BE2C (cell line): ENCODE measurements at regions not wholly inside any gene's neighbourhood (a gene's known extent, or its start where the extent isn't known, plus 50 kb on each side); places are given as distances from the start of the nearest gene placed in this dataset.

Experiments used
- DNase-seq: peaks from one replicate; pipeline ENCODE4 v3.0.0-alpha.2; 2020
- H3K27me3 ChIP-seq: fragments of 250-450 bp; sonication (Bioruptor Pico); 2 replicates; pipeline ENCODE4 v1.5.1; 2020; ENCODE audit warnings: mild to moderate bottlenecking
- H3K36me3 ChIP-seq: fragments of 250-450 bp; sonication (Bioruptor Pico); 2 replicates; pipeline ENCODE4 v1.5.1; 2020; ENCODE audit warnings: mild to moderate bottlenecking
- H3K4me1 ChIP-seq: fragments of 250-450 bp; sonication (Bioruptor Pico); 2 replicates; pipeline ENCODE4 v1.5.1; 2020
- H3K4me3 ChIP-seq: 2 replicates; pipeline ENCODE4 v1.5.1; 2011; ENCODE audit warnings: low read depth, low read length
- H3K9me3 ChIP-seq: fragments of 250-450 bp; sonication (Bioruptor Pico); 2 replicates; pipeline ENCODE4 v1.5.1; 2020
- TF ChIP-seq, protein P1 (sequence below): IDR thresholded peaks from 2 replicates; pipeline ENCODE4 v1.5.1; 2012; ENCODE audit warnings: mild to moderate bottlenecking, low read depth, low read length

DNA sequence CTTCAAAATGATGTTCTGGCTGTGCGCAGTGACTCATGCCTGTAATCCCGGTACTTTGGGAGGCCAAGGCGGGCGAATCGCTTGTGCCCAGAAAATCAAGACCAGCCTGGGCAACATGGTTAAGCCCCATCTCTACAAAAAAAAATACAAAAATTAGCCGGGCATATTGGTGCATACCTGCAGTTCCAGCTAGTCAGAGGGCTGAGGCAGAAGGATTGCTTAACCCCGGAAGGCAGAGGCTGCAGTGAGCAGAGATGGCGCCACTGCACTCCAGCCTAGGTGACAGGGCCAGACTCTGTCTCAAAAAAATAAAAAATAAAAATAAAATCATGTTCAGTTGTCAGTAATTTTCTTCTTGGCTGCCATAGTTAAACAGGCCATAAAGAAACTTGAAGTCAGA, 245.9 kb upstream of the USP15 start:
- TF ChIP-seq, protein P1, sequence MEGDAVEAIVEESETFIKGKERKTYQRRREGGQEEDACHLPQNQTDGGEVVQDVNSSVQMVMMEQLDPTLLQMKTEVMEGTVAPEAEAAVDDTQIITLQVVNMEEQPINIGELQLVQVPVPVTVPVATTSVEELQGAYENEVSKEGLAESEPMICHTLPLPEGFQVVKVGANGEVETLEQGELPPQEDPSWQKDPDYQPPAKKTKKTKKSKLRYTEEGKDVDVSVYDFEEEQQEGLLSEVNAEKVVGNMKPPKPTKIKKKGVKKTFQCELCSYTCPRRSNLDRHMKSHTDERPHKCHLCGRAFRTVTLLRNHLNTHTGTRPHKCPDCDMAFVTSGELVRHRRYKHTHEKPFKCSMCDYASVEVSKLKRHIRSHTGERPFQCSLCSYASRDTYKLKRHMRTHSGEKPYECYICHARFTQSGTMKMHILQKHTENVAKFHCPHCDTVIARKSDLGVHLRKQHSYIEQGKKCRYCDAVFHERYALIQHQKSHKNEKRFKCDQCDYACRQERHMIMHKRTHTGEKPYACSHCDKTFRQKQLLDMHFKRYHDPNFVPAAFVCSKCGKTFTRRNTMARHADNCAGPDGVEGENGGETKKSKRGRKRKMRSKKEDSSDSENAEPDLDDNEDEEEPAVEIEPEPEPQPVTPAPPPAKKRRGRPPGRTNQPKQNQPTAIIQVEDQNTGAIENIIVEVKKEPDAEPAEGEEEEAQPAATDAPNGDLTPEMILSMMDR: no peak
- H3K9me3 ChIP-seq: no peaks in the 10 kb centered on the region
- no peak overlapping the region for H3K4me3 ChIP-seq

GRCh38 chr12:62016021-62016420, 244.2 kb upstream of the USP15 start:
- Histone ChIP-seq H3K27me3 (no peaks in the 10 kb centered on the region), H3K9me3 (no peaks in the 10 kb centered on the region), H3K4me3 (no peak overlapping the region), H3K36me3 (no peaks in the 10 kb centered on the region), H3K4me1 (no peaks in the 10 kb centered on the region)
- TF ChIP-seq, protein P1: no peak
- DNase-seq: no peak

More for the DNA sequence above, 245.9 kb upstream of the USP15 start:
- no peak for DNase-seq
- Histone ChIP-seq H3K27me3 (no peaks in the 10 kb centered on the region), H3K36me3 (no peaks in the 10 kb centered on the region), H3K4me1 (no peaks in the 10 kb centered on the region)

DNA sequence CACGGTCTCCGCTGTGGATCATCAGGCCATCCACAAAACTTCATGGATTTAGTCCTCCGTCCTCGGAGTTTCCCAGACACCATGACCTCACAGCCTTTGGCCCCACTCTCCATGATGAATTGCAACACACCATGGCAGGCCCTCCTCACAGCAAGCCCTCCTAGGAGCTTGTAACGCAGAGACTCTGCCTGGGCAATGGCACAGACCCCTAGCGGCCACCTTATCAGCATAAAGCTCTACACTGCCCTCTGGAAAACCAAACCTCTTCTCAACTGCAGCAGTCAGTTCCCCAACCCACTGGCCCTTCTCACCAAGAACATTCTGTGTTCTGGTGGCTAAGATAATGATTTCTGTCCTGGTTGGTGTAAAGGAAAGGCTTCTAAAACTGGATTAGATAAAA, 238.4 kb upstream of the USP15 start:
- Histone ChIP-seq H3K4me1 (no peaks in the 10 kb centered on the region), H3K27me3 (no peaks in the 10 kb centered on the region), H3K9me3 (no peaks in the 10 kb centered on the region), H3K4me3 (no peak overlapping the region), H3K36me3 (no peaks in the 10 kb centered on the region)
- TF ChIP-seq, protein P1: no peak
- DNase-seq: no peak

- no peaks in the 10 kb centered on the region for H3K36me3 ChIP-seq
- no peaks in the 10 kb centered on the region for H3K4me1 ChIP-seq
- no peaks in the 10 kb centered on the region for H3K9me3 ChIP-seq
- DNase-seq: no peak
- TF ChIP-seq, protein P1: no peak
- no peak overlapping the region for H3K4me3 ChIP-seq
- no peaks in the 10 kb centered on the region for H3K27me3 ChIP-seq
Observed at GRCh38 chr12:62028536-62028935, 231.7 kb upstream of the USP15 start.

GRCh38 chr12:62032870-62033269, 227.3 kb upstream of the USP15 start:
- DNase-seq: no peak
- Histone ChIP-seq H3K27me3 (no peaks in the 10 kb centered on the region), H3K9me3 (no peaks in the 10 kb centered on the region), H3K4me1 (no peaks in the 10 kb centered on the region), H3K36me3 (no peaks in the 10 kb centered on the region), H3K4me3 (no peak overlapping the region)
- TF ChIP-seq, protein P1: no peak

GRCh38 chr12:62044450-62045135, 215.6 kb upstream of the USP15 start:
- H3K4me3 ChIP-seq: no peak overlapping the region
- no peaks in the 10 kb centered on the region for H3K27me3 ChIP-seq
- no peaks in the 10 kb centered on the region for H3K4me1 ChIP-seq
- DNase-seq: no peak
- TF ChIP-seq, protein P1: no peak
- H3K9me3 ChIP-seq: no peaks in the 10 kb centered on the region
- no peaks in the 10 kb centered on the region for H3K36me3 ChIP-seq
